ENCODE measurements at regions not wholly inside any gene's neighbourhood (a gene's known extent, or its start where the extent isn't known, plus 50 kb on each side); places are given as distances from the start of the nearest gene placed in this dataset.

- Histone ChIP-seq H3K27me3 (peaks cover 0 to 5% (median 0%) of the 10 kb centered on the region in 3 donors), H3K27ac (no peak overlapping the region), H3K36me3 (no peaks in the 10 kb centered on the region), H3K9me3 (no peaks in the 10 kb centered on the region), H3K4me3 (no peak overlapping the region), H3K4me1 (no peaks in the 10 kb centered on the region)
- no peak for DNase-seq
- intact Hi-C loops (cut with DNase I): no loop called here
- WGBS, 2 donors: 68 to 76% methylated on average over 15 of the region's 15 CpGs
- TF ChIP-seq POLR2A (IDR thresholded peaks at IDR 0.05): no peak
- no peak for TF ChIP-seq CTCF (IDR thresholded peaks at IDR 0.05)
- no peak for TF ChIP-seq EP300 (IDR thresholded peaks at IDR 0.05)
- TF ChIP-seq POLR2AphosphoS5 (IDR thresholded peaks at IDR 0.05): no peak
Measured at GRCh38 chr22:48449466-48450187, 1378.0 kb downstream of the BRD1 start.

GRCh38 chr22:48448821-48449220 lies 1378.9 kb downstream of the BRD1 start:
- intact Hi-C loops (cut with DNase I): no loop called here

GRCh38 chr22:48445113-48445827 lies 1382.4 kb downstream of the BRD1 start:
- TF ChIP-seq EP300 (IDR thresholded peaks at IDR 0.05) (no peak), POLR2AphosphoS5 (IDR thresholded peaks at IDR 0.05) (no peak), POLR2A (IDR thresholded peaks at IDR 0.05) (no peak), CTCF (IDR thresholded peaks at IDR 0.05) (no peak)
- Histone ChIP-seq H3K4me1 (no peaks in the 10 kb centered on the region), H3K9me3 (no peaks in the 10 kb centered on the region), H3K27ac (no peak overlapping the region), H3K4me3 (no peak overlapping the region), H3K36me3 (no peaks in the 10 kb centered on the region), H3K27me3 (peaks cover 0 to 2% (median 0%) of the 10 kb centered on the region in 3 donors)
- intact Hi-C loops (cut with DNase I): no loop called here
- DNase-seq: no peak
- 80 to 82% methylated on average over 17 of the region's 17 CpGs for WGBS, 2 donors

More at GRCh38 chr22:48448821-48449220, 1378.9 kb downstream of the BRD1 start:
- Histone ChIP-seq H3K4me3 (no peak overlapping the region), H3K9me3 (no peaks in the 10 kb centered on the region), H3K36me3 (no peaks in the 10 kb centered on the region), H3K4me1 (no peaks in the 10 kb centered on the region), H3K27me3 (peaks cover 0 to 5% (median 0%) of the 10 kb centered on the region in 3 donors), H3K27ac (no peak overlapping the region)
- TF ChIP-seq POLR2AphosphoS5 (IDR thresholded peaks at IDR 0.05) (no peak), POLR2A (IDR thresholded peaks at IDR 0.05) (no peak), CTCF (IDR thresholded peaks at IDR 0.05) (no peak), EP300 (IDR thresholded peaks at IDR 0.05) (no peak)
- no peak for DNase-seq
- WGBS, 2 donors: 84 to 91% methylated on average over 7 of the region's 7 CpGs

GRCh38 chr22:48444320-48445112 lies 1383.2 kb downstream of the BRD1 start:
- 66 to 76% methylated on average over 19 of the region's 19 CpGs for WGBS, 2 donors
- TF ChIP-seq EP300 (IDR thresholded peaks at IDR 0.05) (no peak), POLR2AphosphoS5 (IDR thresholded peaks at IDR 0.05) (no peak), CTCF (IDR thresholded peaks at IDR 0.05) (no peak), POLR2A (IDR thresholded peaks at IDR 0.05) (no peak)
- no peaks in the 10 kb centered on the region for H3K9me3 ChIP-seq
- H3K27ac ChIP-seq: no peak overlapping the region
- peaks cover 0 to 2% (median 0%) of the 10 kb centered on the region in 3 donors for H3K27me3 ChIP-seq
- H3K4me1 ChIP-seq: no peaks in the 10 kb centered on the region
- no peak overlapping the region for H3K4me3 ChIP-seq
- no peaks in the 10 kb centered on the region for H3K36me3 ChIP-seq
- intact Hi-C loops (cut with DNase I): no loop called here
- DNase-seq: no peak
